Adrenal gland (tissue), 5 donors: ENCODE measurements at regions not wholly inside any gene's neighbourhood (a gene's known extent, or its start where the extent isn't known, plus 50 kb on each side); places are given as distances from the start of the nearest gene placed in this dataset.

Source experiments
- POLR2A ChIP-seq, 2 donors: fragments of 450-650 bp; IDR thresholded peaks; one replicate each; pipeline ENCODE4 v1.6.1; 2017; ENCODE audit warnings: antibody characterized with exemption in 2 of 2, mild to moderate bottlenecking in 2 of 2, moderate library complexity in 1 of 2
- TF ChIP-seq, protein P1 (sequence below), 6 experiments: fragments of 450-650 bp in 4 of 6; fragments of 200-600 bp in 2 of 6; sonication (generic) in 1 of 6; IDR thresholded peaks; 1 replicate in 5 of 6; 2 replicates in 1 of 6; pipeline versions ENCODE4 v1.5.1 to v1.8.0; 2016 to 2021; ENCODE audit warnings: antibody characterized with exemption in 6 of 6, mild to moderate bottlenecking in 2 of 6, moderate library complexity in 1 of 6
- donor health status: DM: no; HTN: no; CAD: no.

DNA sequence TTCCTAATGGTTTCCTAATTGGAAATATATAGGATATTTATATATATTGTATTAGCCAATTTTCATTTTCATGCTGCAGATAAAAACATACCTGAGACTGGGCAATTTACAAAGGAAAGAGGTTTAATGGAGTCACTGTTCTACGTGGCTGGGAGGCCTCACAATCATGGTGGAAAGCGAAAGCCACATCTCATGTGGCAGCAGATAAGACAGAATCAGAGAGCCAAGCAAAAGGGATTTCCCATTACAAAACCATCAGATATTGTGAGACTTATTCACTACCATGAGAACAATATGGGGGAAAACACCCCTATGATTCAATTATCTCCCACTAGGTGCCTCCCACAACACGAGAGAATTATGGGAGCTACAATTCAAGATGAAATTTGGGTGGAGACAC is 242.5 kb upstream of the NETO1 start:
- no peak for TF ChIP-seq POLR2A (IDR thresholded peaks at IDR 0.05)
- TF ChIP-seq, protein P1, sequence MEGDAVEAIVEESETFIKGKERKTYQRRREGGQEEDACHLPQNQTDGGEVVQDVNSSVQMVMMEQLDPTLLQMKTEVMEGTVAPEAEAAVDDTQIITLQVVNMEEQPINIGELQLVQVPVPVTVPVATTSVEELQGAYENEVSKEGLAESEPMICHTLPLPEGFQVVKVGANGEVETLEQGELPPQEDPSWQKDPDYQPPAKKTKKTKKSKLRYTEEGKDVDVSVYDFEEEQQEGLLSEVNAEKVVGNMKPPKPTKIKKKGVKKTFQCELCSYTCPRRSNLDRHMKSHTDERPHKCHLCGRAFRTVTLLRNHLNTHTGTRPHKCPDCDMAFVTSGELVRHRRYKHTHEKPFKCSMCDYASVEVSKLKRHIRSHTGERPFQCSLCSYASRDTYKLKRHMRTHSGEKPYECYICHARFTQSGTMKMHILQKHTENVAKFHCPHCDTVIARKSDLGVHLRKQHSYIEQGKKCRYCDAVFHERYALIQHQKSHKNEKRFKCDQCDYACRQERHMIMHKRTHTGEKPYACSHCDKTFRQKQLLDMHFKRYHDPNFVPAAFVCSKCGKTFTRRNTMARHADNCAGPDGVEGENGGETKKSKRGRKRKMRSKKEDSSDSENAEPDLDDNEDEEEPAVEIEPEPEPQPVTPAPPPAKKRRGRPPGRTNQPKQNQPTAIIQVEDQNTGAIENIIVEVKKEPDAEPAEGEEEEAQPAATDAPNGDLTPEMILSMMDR (IDR thresholded peaks at IDR 0.05): no peak
